GM19240 (cell line): ENCODE measurements at regions not wholly inside any gene's neighbourhood (a gene's known extent, or its start where the extent isn't known, plus 50 kb on each side); places are given as distances from the start of the nearest gene placed in this dataset.
A peak's percentile ranks its signal among the peaks of the same experiment; 100 is the strongest.
"Not testable (repeated sequence)": the region's sequence is repeated elsewhere in the genome, so short reads cannot be mapped to it uniquely, and the experiment has no call there.

Source experiments
- DNase-seq: peaks from one replicate; pipeline ENCODE4 v3.0.0; 2011; ENCODE audit warnings: low spot score; ENCODE audit not compliant: insufficient read length

- no peak for DNase-seq
These were observed 390.6 kb downstream of the TNS3 start for GRCh38 chr7:47191316-47191715.

GRCh38 chr7:47190462-47190861, 391.4 kb downstream of the TNS3 start:
- DNase-seq = no peak

GRCh38 chr7:47188653-47189315, 393.1 kb downstream of the TNS3 start:
- DNase-seq = no peak

- DNase-seq = no peak
These were observed 393.8 kb downstream of the TNS3 start for GRCh38 chr7:47188136-47188535.

GRCh38 chr7:47186316-47186715, 395.6 kb downstream of the TNS3 start:
- DNase-seq = peak; percentile 20

GRCh38 chr7:47185839-47186238, 396.1 kb downstream of the TNS3 start:
- no peak for DNase-seq

- DNase-seq = no peak
These were observed 396.7 kb downstream of the TNS3 start for GRCh38 chr7:47185170-47185569.

- DNase-seq = no peak
These were observed 397.9 kb downstream of the TNS3 start for GRCh38 chr7:47183862-47184590.

- no peak for DNase-seq
These were observed 400.1 kb downstream of the TNS3 start for GRCh38 chr7:47181746-47182361.

- DNase-seq = no peak
These were observed 401.4 kb downstream of the TNS3 start for GRCh38 chr7:47180516-47180826.

- DNase-seq = no peak
These were observed 401.9 kb downstream of the TNS3 start for GRCh38 chr7:47179812-47180515.

GRCh38 chr7:47172602-47173539, 409.0 kb downstream of the TNS3 start:
- not testable (repeated sequence) for DNase-seq

- DNase-seq = no peak
These were observed 411.4 kb downstream of the TNS3 start for GRCh38 chr7:47170516-47170915.

GRCh38 chr7:47154791-47155190, 427.1 kb downstream of the TNS3 start:
- DNase-seq = no peak

- DNase-seq = no peak
These were observed 428.3 kb downstream of the TNS3 start for GRCh38 chr7:47153576-47153975.

GRCh38 chr7:47153058-47153457, 428.9 kb downstream of the TNS3 start:
- DNase-seq = no peak

- DNase-seq = no peak
These were observed 429.6 kb downstream of the TNS3 start for GRCh38 chr7:47152307-47152706.

- DNase-seq = no peak
These were observed 431.2 kb downstream of the TNS3 start for GRCh38 chr7:47150497-47151260.

GRCh38 chr7:47149971-47150370, 431.9 kb downstream of the TNS3 start:
- no peak for DNase-seq

- no peak for DNase-seq
These were observed 432.6 kb downstream of the TNS3 start for GRCh38 chr7:47149208-47149839.
